ENCODE measurements at regions not wholly inside any gene's neighbourhood (a gene's known extent, or its start where the extent isn't known, plus 50 kb on each side); places are given as distances from the start of the nearest gene placed in this dataset.
"Not testable (repeated sequence)": the region's sequence is repeated elsewhere in the genome, so short reads cannot be mapped to it uniquely, and the experiment has no call there.

GRCh38 chr4:104334410-104334809 lies 160.3 kb downstream of the CXXC4 start:
- H3K27me3 ChIP-seq (ENCODE audit: control insufficient read depth in 5 of 5, insufficient read depth in 4 of 5, low read length in 5 of 5): no peaks in the 10 kb centered on the region
- no peaks in the 10 kb centered on the region for H3K4me1 ChIP-seq (ENCODE audit: control insufficient read depth in 5 of 5, insufficient read depth in 5 of 5, low read length in 5 of 5)
- H3K9ac ChIP-seq (ENCODE audit: low read length in 5 of 5): no peak overlapping the region
- no peaks in the 10 kb centered on the region for H3K36me3 ChIP-seq (ENCODE audit: control insufficient read depth in 5 of 5, insufficient read depth in 5 of 5, low read length in 5 of 5)
- no peak overlapping the region for H3K4me3 ChIP-seq (ENCODE audit: low read depth in 1 of 5, low read length in 5 of 5)
- H3K9me3 ChIP-seq (ENCODE audit: control insufficient read depth in 5 of 5, low read length in 5 of 5): peaks cover 0 to 8% (median 4%) of the 10 kb centered on the region in 5 donors
- no peak overlapping the region for H3K27ac ChIP-seq (ENCODE audit: low read depth, low read length)

DNA sequence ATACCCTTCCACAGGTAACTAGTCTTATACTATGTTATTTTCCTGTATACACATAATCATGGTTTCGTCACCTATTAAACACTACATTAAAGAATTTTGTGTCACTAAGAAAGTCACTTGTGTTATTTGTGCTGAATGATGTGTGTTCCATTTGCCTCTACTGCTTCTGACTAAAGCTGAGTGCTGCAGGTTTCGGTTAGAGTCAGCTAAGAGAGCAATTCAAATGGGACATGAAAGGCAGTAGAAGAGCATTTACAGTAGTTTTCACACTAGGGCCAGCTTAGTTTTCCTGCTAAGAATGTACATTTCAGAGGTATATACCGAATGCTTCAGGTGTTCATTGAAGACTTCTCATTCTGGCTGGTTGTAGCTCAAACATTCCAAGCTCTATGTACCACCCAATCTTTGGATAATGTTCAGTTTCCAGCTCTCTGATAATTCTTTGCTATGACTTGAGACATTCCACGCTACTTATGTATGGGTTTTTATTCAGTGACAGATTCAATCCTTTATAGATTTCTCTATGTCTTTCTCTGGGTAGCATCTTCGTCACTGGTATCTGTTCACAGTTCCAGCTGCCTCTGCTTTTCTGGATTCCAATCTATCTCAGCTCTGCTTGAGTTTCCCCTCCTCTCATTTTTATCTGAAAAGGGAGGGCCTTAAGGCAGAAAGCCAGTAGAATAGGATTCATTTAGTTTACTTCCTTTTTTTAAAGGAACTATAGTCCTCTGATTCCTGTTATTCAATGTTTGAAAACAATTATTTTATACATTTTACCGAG lies 164.4 kb downstream of the CXXC4 start:
- no peak overlapping the region for H3K27ac ChIP-seq (ENCODE audit: low read depth, low read length)
- H3K9ac ChIP-seq (ENCODE audit: low read length in 5 of 5): no peak overlapping the region
- H3K9me3 ChIP-seq (ENCODE audit: control insufficient read depth in 5 of 5, low read length in 5 of 5): peaks cover 0 to 4% (median 0%) of the 10 kb centered on the region in 5 donors
- H3K36me3 ChIP-seq (ENCODE audit: control insufficient read depth in 5 of 5, insufficient read depth in 5 of 5, low read length in 5 of 5): no peaks in the 10 kb centered on the region
- no peaks in the 10 kb centered on the region for H3K4me1 ChIP-seq (ENCODE audit: control insufficient read depth in 5 of 5, insufficient read depth in 5 of 5, low read length in 5 of 5)
- H3K4me3 ChIP-seq (ENCODE audit: low read depth in 1 of 5, low read length in 5 of 5): no peak overlapping the region
- H3K27me3 ChIP-seq (ENCODE audit: control insufficient read depth in 5 of 5, insufficient read depth in 4 of 5, low read length in 5 of 5): no peaks in the 10 kb centered on the region

- H3K9me3 ChIP-seq (ENCODE audit: control insufficient read depth in 5 of 5, low read length in 5 of 5); H3K4me3 ChIP-seq (ENCODE audit: low read depth in 1 of 5, low read length in 5 of 5); H3K27me3 ChIP-seq (ENCODE audit: control insufficient read depth in 5 of 5, insufficient read depth in 4 of 5, low read length in 5 of 5); H3K27ac ChIP-seq (ENCODE audit: low read depth, low read length); H3K9ac ChIP-seq (ENCODE audit: low read length in 5 of 5); H3K4me1 ChIP-seq (ENCODE audit: control insufficient read depth in 5 of 5, insufficient read depth in 5 of 5, low read length in 5 of 5); H3K36me3 ChIP-seq (ENCODE audit: control insufficient read depth in 5 of 5, insufficient read depth in 5 of 5, low read length in 5 of 5): not testable (repeated sequence)
Observed at GRCh38 chr4:104326991-104327694, 167.6 kb downstream of the CXXC4 start.

DNA sequence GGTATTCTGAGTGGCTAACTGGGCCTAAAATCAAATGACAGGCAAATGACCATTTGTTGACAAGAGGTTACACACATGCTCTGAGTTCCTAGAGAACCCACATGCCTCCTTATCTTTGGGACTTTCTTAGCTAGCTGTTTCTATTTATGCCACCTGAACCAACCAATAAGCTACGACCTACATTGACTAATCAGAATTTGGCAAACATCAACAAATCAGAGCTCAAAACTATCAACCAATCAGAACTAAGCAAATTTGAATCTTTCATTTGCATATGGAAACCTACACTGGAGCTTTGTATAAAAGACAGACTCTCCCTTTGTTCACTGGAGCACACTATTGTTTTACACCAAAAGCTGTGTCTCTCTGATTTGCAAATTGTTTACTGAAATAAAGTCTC lies 192.0 kb downstream of the CXXC4 start:
- Histone ChIP-seq H3K27ac (ENCODE audit: low read depth, low read length) (no peak overlapping the region), H3K27me3 (ENCODE audit: control insufficient read depth in 5 of 5, insufficient read depth in 4 of 5, low read length in 5 of 5) (no peaks in the 10 kb centered on the region), H3K9ac (ENCODE audit: low read length in 5 of 5) (no peak overlapping the region), H3K4me3 (ENCODE audit: low read depth in 1 of 5, low read length in 5 of 5) (no peak overlapping the region), H3K4me1 (ENCODE audit: control insufficient read depth in 5 of 5, insufficient read depth in 5 of 5, low read length in 5 of 5) (no peaks in the 10 kb centered on the region), H3K9me3 (ENCODE audit: control insufficient read depth in 5 of 5, low read length in 5 of 5) (peaks cover 0 to 4% (median 0%) of the 10 kb centered on the region in 5 donors), H3K36me3 (ENCODE audit: control insufficient read depth in 5 of 5, insufficient read depth in 5 of 5, low read length in 5 of 5) (no peaks in the 10 kb centered on the region)

DNA sequence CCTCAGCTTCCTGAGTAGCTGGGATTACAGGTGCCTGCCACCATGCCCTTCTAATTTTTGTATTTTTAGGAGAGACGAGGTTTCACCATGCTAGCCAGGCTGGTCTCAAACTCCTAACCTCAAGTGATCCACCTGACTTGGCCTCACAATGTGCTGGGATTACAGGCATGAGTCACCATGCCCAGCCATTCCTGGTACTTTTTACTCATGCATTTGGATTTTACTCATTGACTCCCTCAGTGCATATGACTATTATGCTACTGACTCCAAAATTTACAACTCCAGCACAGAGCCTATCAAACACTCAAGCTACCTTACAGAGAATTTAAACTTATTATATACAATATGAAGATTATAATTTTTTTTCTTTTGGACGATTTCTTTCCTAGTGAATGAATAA lies 199.9 kb downstream of the CXXC4 start:
- H3K4me3 ChIP-seq (ENCODE audit: low read depth in 1 of 5, low read length in 5 of 5): no peak overlapping the region
- H3K9me3 ChIP-seq (ENCODE audit: control insufficient read depth in 5 of 5, low read length in 5 of 5): peaks cover 0 to 8% (median 0%) of the 10 kb centered on the region in 5 donors
- no peak overlapping the region for H3K27ac ChIP-seq (ENCODE audit: low read depth, low read length)
- H3K9ac ChIP-seq (ENCODE audit: low read length in 5 of 5): no peak overlapping the region
- no peaks in the 10 kb centered on the region for H3K27me3 ChIP-seq (ENCODE audit: control insufficient read depth in 5 of 5, insufficient read depth in 4 of 5, low read length in 5 of 5)
- H3K4me1 ChIP-seq (ENCODE audit: control insufficient read depth in 5 of 5, insufficient read depth in 5 of 5, low read length in 5 of 5): no peaks in the 10 kb centered on the region
- no peaks in the 10 kb centered on the region for H3K36me3 ChIP-seq (ENCODE audit: control insufficient read depth in 5 of 5, insufficient read depth in 5 of 5, low read length in 5 of 5)

DNA sequence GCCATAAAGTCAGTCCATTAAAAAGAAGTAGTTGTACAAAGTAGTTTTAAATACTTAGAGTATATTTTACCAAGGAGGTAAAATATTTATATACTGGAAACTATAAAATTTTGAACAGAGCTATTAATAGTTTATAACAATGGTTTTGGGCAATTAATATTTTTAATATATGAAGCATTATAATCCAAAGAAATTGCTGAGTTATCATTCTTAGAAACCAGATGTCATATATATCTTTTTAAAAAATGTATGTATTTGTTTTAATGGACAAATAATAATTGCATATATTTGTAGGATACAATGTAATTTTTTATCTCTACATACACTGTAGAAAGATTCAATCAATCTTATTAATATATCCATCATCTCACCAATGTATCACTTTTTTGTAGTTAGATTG lies 207.8 kb downstream of the CXXC4 start:
- Histone ChIP-seq H3K27ac (ENCODE audit: low read depth, low read length) (no peak overlapping the region), H3K9ac (ENCODE audit: low read length in 5 of 5) (no peak overlapping the region), H3K4me3 (ENCODE audit: low read depth in 1 of 5, low read length in 5 of 5) (no peak overlapping the region), H3K27me3 (ENCODE audit: control insufficient read depth in 5 of 5, insufficient read depth in 4 of 5, low read length in 5 of 5) (no peaks in the 10 kb centered on the region), H3K9me3 (ENCODE audit: control insufficient read depth in 5 of 5, low read length in 5 of 5) (peaks cover 0 to 6% (median 0%) of the 10 kb centered on the region in 5 donors), H3K4me1 (ENCODE audit: control insufficient read depth in 5 of 5, insufficient read depth in 5 of 5, low read length in 5 of 5) (no peaks in the 10 kb centered on the region), H3K36me3 (ENCODE audit: control insufficient read depth in 5 of 5, insufficient read depth in 5 of 5, low read length in 5 of 5) (no peaks in the 10 kb centered on the region)

- Histone ChIP-seq H3K9ac (ENCODE audit: low read length in 5 of 5) (no peak overlapping the region), H3K36me3 (ENCODE audit: control insufficient read depth in 5 of 5, insufficient read depth in 5 of 5, low read length in 5 of 5) (no peaks in the 10 kb centered on the region), H3K4me3 (ENCODE audit: low read depth in 1 of 5, low read length in 5 of 5) (no peak overlapping the region), H3K27me3 (ENCODE audit: control insufficient read depth in 5 of 5, insufficient read depth in 4 of 5, low read length in 5 of 5) (no peaks in the 10 kb centered on the region), H3K4me1 (ENCODE audit: control insufficient read depth in 5 of 5, insufficient read depth in 5 of 5, low read length in 5 of 5) (no peaks in the 10 kb centered on the region), H3K27ac (ENCODE audit: low read depth, low read length) (no peak overlapping the region), H3K9me3 (ENCODE audit: control insufficient read depth in 5 of 5, low read length in 5 of 5) (no peaks in the 10 kb centered on the region)
Observed at GRCh38 chr4:104283303-104283702, 211.4 kb downstream of the CXXC4 start.

DNA sequence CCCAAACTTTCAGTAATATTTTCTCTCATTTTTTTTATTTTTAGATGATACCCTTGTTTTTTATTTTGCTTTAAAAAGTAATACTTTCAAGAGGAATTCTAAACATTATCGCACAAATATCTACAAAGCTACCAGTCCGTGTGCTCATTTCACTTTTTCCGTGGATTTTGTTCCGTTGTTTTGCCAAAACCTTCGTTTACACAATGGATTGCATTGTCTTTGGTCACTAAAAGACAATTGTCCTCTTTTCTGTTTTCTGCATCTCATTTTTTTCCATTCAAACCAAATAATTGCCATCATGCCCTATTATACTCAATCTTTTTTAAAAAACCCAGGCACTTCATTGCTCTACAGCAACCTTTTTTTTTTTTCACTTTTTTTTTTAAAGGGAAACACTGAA lies 214.9 kb downstream of the CXXC4 start:
- H3K27ac ChIP-seq (ENCODE audit: low read depth, low read length): no peak overlapping the region

GRCh38 chr4:104272966-104273365 lies 221.7 kb downstream of the CXXC4 start:
- Histone ChIP-seq H3K27me3 (ENCODE audit: control insufficient read depth in 5 of 5, insufficient read depth in 4 of 5, low read length in 5 of 5) (no peaks in the 10 kb centered on the region), H3K9ac (ENCODE audit: low read length in 5 of 5) (no peak overlapping the region), H3K4me3 (ENCODE audit: low read depth in 1 of 5, low read length in 5 of 5) (no peak overlapping the region), H3K4me1 (ENCODE audit: control insufficient read depth in 5 of 5, insufficient read depth in 5 of 5, low read length in 5 of 5) (no peaks in the 10 kb centered on the region), H3K9me3 (ENCODE audit: control insufficient read depth in 5 of 5, low read length in 5 of 5) (peaks cover 0 to 3% (median 0%) of the 10 kb centered on the region in 5 donors), H3K36me3 (ENCODE audit: control insufficient read depth in 5 of 5, insufficient read depth in 5 of 5, low read length in 5 of 5) (no peaks in the 10 kb centered on the region), H3K27ac (ENCODE audit: low read depth, low read length) (no peak overlapping the region)

More for the DNA sequence above, 214.9 kb downstream of the CXXC4 start:
- Histone ChIP-seq H3K4me3 (ENCODE audit: low read depth in 1 of 5, low read length in 5 of 5) (no peak overlapping the region), H3K36me3 (ENCODE audit: control insufficient read depth in 5 of 5, insufficient read depth in 5 of 5, low read length in 5 of 5) (no peaks in the 10 kb centered on the region), H3K9ac (ENCODE audit: low read length in 5 of 5) (no peak overlapping the region), H3K4me1 (ENCODE audit: control insufficient read depth in 5 of 5, insufficient read depth in 5 of 5, low read length in 5 of 5) (no peaks in the 10 kb centered on the region), H3K9me3 (ENCODE audit: control insufficient read depth in 5 of 5, low read length in 5 of 5) (peaks cover 0 to 3% (median 0%) of the 10 kb centered on the region in 5 donors), H3K27me3 (ENCODE audit: control insufficient read depth in 5 of 5, insufficient read depth in 4 of 5, low read length in 5 of 5) (no peaks in the 10 kb centered on the region)

DNA sequence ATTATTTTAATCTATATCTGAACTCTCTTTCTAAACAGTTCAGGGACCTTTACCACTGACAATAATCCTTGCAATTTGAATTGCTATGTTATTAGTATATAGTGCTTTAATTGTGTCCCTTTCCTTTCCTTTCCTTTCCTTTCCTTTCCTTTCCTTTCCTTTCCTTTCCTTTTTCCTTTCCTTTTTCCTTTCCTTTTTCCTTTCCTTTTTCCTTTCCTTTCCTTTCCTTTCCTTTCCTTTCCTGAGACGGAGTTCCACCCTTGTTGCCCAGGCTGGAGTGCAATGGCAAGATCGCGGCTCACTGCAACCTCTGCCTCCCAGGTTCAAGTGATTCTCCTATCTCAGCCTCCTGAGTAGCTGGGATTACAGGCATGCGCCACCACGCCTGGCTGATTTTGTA lies 225.1 kb downstream of the CXXC4 start:
- not testable (repeated sequence) for H3K27me3 ChIP-seq (ENCODE audit: control insufficient read depth in 5 of 5, insufficient read depth in 4 of 5, low read length in 5 of 5); H3K9me3 ChIP-seq (ENCODE audit: control insufficient read depth in 5 of 5, low read length in 5 of 5); H3K4me3 ChIP-seq (ENCODE audit: low read depth in 1 of 5, low read length in 5 of 5); H3K36me3 ChIP-seq (ENCODE audit: control insufficient read depth in 5 of 5, insufficient read depth in 5 of 5, low read length in 5 of 5); H3K9ac ChIP-seq (ENCODE audit: low read length in 5 of 5); H3K4me1 ChIP-seq (ENCODE audit: control insufficient read depth in 5 of 5, insufficient read depth in 5 of 5, low read length in 5 of 5); H3K27ac ChIP-seq (ENCODE audit: low read depth, low read length)

Measured in subcutaneous abdominal adipose tissue (tissue), 5 donors.